GM19455 (cell line): ENCODE measurements at regions not wholly inside any gene's neighbourhood (a gene's known extent, or its start where the extent isn't known, plus 50 kb on each side); places are given as distances from the start of the nearest gene placed in this dataset.

Experiments used
- ATAC-seq: cut with Tn5 transposase; IDR thresholded peaks from one replicate; pipeline ENCODE4 v1.9.1; 2021; ENCODE audit not compliant: unreplicated experiment

GRCh38 chr5:68476854-68477253 is 261.3 kb downstream of the PIK3R1 start:
- no peak for ATAC-seq

- ATAC-seq: no peak
Observed at GRCh38 chr5:68478301-68479095, 262.9 kb downstream of the PIK3R1 start.

GRCh38 chr5:68479524-68479923 is 264.0 kb downstream of the PIK3R1 start:
- ATAC-seq: no peak

- no peak for ATAC-seq
Observed at GRCh38 chr5:68480335-68480940, 264.9 kb downstream of the PIK3R1 start.

- ATAC-seq: no peak
Observed at GRCh38 chr5:68482199-68482598, 266.6 kb downstream of the PIK3R1 start.

GRCh38 chr5:68484307-68485068 is 268.9 kb downstream of the PIK3R1 start:
- ATAC-seq: no peak

GRCh38 chr5:68489556-68489955 is 274.0 kb downstream of the PIK3R1 start:
- no peak for ATAC-seq

GRCh38 chr5:68490406-68490805 is 274.9 kb downstream of the PIK3R1 start:
- no peak for ATAC-seq

GRCh38 chr5:68494771-68495170 is 279.2 kb downstream of the PIK3R1 start:
- no peak for ATAC-seq

GRCh38 chr5:68499987-68500386 is 284.4 kb downstream of the PIK3R1 start:
- ATAC-seq: no peak

- no peak for ATAC-seq
Observed at GRCh38 chr5:68500813-68501212, 285.3 kb downstream of the PIK3R1 start.

GRCh38 chr5:68502531-68502930 is 287.0 kb downstream of the PIK3R1 start:
- no peak for ATAC-seq

- ATAC-seq: no peak
Observed at GRCh38 chr5:68504306-68504705, 288.8 kb downstream of the PIK3R1 start.

GRCh38 chr5:68505917-68506860 is 290.6 kb downstream of the PIK3R1 start:
- ATAC-seq: no peak

- no peak for ATAC-seq
Observed at GRCh38 chr5:68515514-68515913, 300.0 kb downstream of the PIK3R1 start.

- ATAC-seq: no peak
Observed at GRCh38 chr5:68518286-68518685, 302.7 kb downstream of the PIK3R1 start.

GRCh38 chr5:68519143-68519542 is 303.6 kb downstream of the PIK3R1 start:
- ATAC-seq: no peak

- ATAC-seq: no peak
Observed at GRCh38 chr5:68521776-68522175, 306.2 kb downstream of the PIK3R1 start.

- no peak for ATAC-seq
Observed at GRCh38 chr5:68522863-68523262, 307.3 kb downstream of the PIK3R1 start.

- no peak for ATAC-seq
Observed at GRCh38 chr5:68528821-68529273, 313.3 kb downstream of the PIK3R1 start.

- ATAC-seq: no peak
Observed at GRCh38 chr5:68529581-68529980, 314.0 kb downstream of the PIK3R1 start.
